ENCODE measurements at regions not wholly inside any gene's neighbourhood (a gene's known extent, or its start where the extent isn't known, plus 50 kb on each side); places are given as distances from the start of the nearest gene placed in this dataset.

GRCh38 chr11:29310725-29311342, 706.0 kb downstream of the KCNA4 start:
- TF ChIP-seq EZH2 (IDR thresholded peaks at IDR 0.05; ENCODE audit: insufficient read depth, poor library complexity, severe bottlenecking), result no peak
- TF ChIP-seq EZH2phosphoT487 (IDR thresholded peaks at IDR 0.05; ENCODE audit: insufficient read depth, low read depth), result no peak
